H1 (cell line): ENCODE measurements at regions not wholly inside any gene's neighbourhood (a gene's known extent, or its start where the extent isn't known, plus 50 kb on each side); places are given as distances from the start of the nearest gene placed in this dataset.

Experiments used
- CTCF ChIA-PET: fragments of 300-600 bp; sonication (Branson Sonifier 250); formaldehyde crosslinking; loops from one replicate; lab custom pipeline; 2021; ENCODE audit not compliant: partially characterized antibody; lab: Charles Lee
- POLR2A ChIA-PET: fragments of 300-600 bp; sonication (Branson Sonifier 250); formaldehyde crosslinking; loops from one replicate; lab custom pipeline; 2021; ENCODE audit warnings: inconsistent platforms; ENCODE audit not compliant: partially characterized antibody; lab: Charles Lee
- DNase-seq, 2 experiments: peaks; one replicate each; pipeline versions ENCODE4 v3.0.0 to v3.0.0-alpha.2; 2010 to 2022; ENCODE audit warnings: low spot score in 2 of 2, low read depth in 1 of 2, mixed read lengths in 1 of 2
- FAIRE-seq: peaks from 2 replicates; lab custom pipeline; 2011; peaks lifted over from hg19 to GRCh38; lab: Jason Lieb, UNC
- H2AFZ ChIP-seq: 2 replicates; pipeline ENCODE4 v1.8.1; 2012; ENCODE audit warnings: low read length, inconsistent platforms
- H2AK5ac ChIP-seq: 2 replicates; pipeline ENCODE4 v1.6.1; 2013; ENCODE audit warnings: low read depth, low read length
- H2BK120ac ChIP-seq: replicated peaks from 2 replicates; pipeline ENCODE3; 2013; ENCODE audit warnings: low read depth, low read length, inconsistent platforms
- H2BK12ac ChIP-seq: 2 replicates; pipeline ENCODE4 v1.6.1; 2013; ENCODE audit warnings: low read depth, low read length
- H2BK15ac ChIP-seq: 2 replicates; pipeline ENCODE4 v1.6.1; 2013; ENCODE audit warnings: low read length
- H2BK20ac ChIP-seq: 2 replicates; pipeline ENCODE4 v1.6.1; 2013; ENCODE audit warnings: low read length
- H2BK5ac ChIP-seq: 2 replicates; pipeline ENCODE4 v1.6.1; 2013; ENCODE audit warnings: low read depth, low read length
- H3K14ac ChIP-seq: 2 replicates; pipeline ENCODE4 v1.6.1; 2013; ENCODE audit warnings: inconsistent platforms; ENCODE audit not compliant: insufficient read length
- H3K18ac ChIP-seq: 2 replicates; pipeline ENCODE4 v1.6.1; 2013; ENCODE audit warnings: low read length; ENCODE audit errors: extremely low read depth
- H3K23ac ChIP-seq: 2 replicates; pipeline ENCODE4 v1.6.1; 2013; ENCODE audit warnings: inconsistent platforms; ENCODE audit not compliant: insufficient read length
- H3K23me2 ChIP-seq: 2 replicates; pipeline ENCODE4 v1.6.1; 2013; ENCODE audit warnings: low read depth, low read length
- H3K27ac ChIP-seq: 2 replicates; pipeline ENCODE4 v1.6.1; 2011; ENCODE audit warnings: low read depth, low read length, inconsistent platforms
- H3K27me3 ChIP-seq, 4 experiments: replicated peaks in 1 of 4; 1 replicate in 1 of 4; 2 replicates in 3 of 4; pipeline versions ENCODE4 v1.6.1 to v1.8.1; 2011 to 2013; ENCODE audit warnings: low read length in 3 of 4, mild to moderate bottlenecking in 3 of 4, inconsistent platforms in 2 of 4, mixed read lengths in 2 of 4, moderate library complexity in 1 of 4; ENCODE audit not compliant: control insufficient read depth in 3 of 4, insufficient read depth in 3 of 4; ENCODE audit errors: extremely low read depth in 1 of 4
- H3K36me3 ChIP-seq, 4 experiments: 2 replicates each; pipeline versions ENCODE4 v1.6.1 to v1.8.1; 2011 to 2013; ENCODE audit warnings: mild to moderate bottlenecking in 4 of 4, low read length in 3 of 4, moderate library complexity in 2 of 4, control low read depth in 1 of 4, inconsistent platforms in 1 of 4; ENCODE audit not compliant: insufficient read depth in 4 of 4, control insufficient read depth in 2 of 4
- H3K4ac ChIP-seq: replicated peaks from 2 replicates; pipeline ENCODE3; 2013; ENCODE audit warnings: low read length, low read depth, mixed read lengths, inconsistent platforms; ENCODE audit not compliant: insufficient read length
- H3K4me1 ChIP-seq, 4 experiments: replicated peaks in 1 of 4; 1 replicate in 1 of 4; 2 replicates in 3 of 4; pipeline versions ENCODE4 v1.6.1 to v1.8.1; 2011 to 2013; ENCODE audit warnings: low read length in 3 of 4, inconsistent platforms in 2 of 4, mixed read lengths in 1 of 4; ENCODE audit not compliant: insufficient read depth in 4 of 4, control insufficient read depth in 3 of 4
- H3K4me2 ChIP-seq, 2 experiments: 2 replicates each; pipeline versions ENCODE4 v1.6.1 to v1.8.1; 2011 to 2013; ENCODE audit warnings: low read depth in 2 of 2, low read length in 2 of 2, control low read depth in 1 of 2, inconsistent platforms in 1 of 2, mild to moderate bottlenecking in 1 of 2; ENCODE audit not compliant: insufficient read depth in 1 of 2
- H3K4me3 ChIP-seq, 4 experiments: fragments of 200-600, 300-600 bp in 1 of 4; sonication (generic), shearing (Covaris generic), sonication (Bioruptor Twin) in 1 of 4; 2 replicates each; pipeline versions ENCODE4 v1.5.1 to v1.8.1; 2011 to 2016; ENCODE audit warnings: low read length in 4 of 4, low read depth in 3 of 4, control low read depth in 2 of 4, inconsistent platforms in 2 of 4, mild to moderate bottlenecking in 2 of 4, mixed read lengths in 1 of 4, moderate library complexity in 1 of 4; ENCODE audit not compliant: insufficient read depth in 2 of 4; ENCODE audit errors: extremely low read depth in 1 of 4
- H3K56ac ChIP-seq: replicated peaks from 2 replicates; pipeline ENCODE3; 2013; ENCODE audit warnings: low read depth, mild to moderate bottlenecking, mixed read lengths, low read length, inconsistent platforms; ENCODE audit not compliant: insufficient read length
- H3K79me1 ChIP-seq: 2 replicates; pipeline ENCODE4 v1.6.1; 2013; ENCODE audit warnings: low read depth, low read length, control low read depth
- H3K79me2 ChIP-seq, 2 experiments: 2 replicates each; pipeline versions ENCODE4 v1.6.1 to v1.8.1; 2012 to 2013; ENCODE audit warnings: low read length in 2 of 2, mild to moderate bottlenecking in 2 of 2, inconsistent platforms in 1 of 2; ENCODE audit not compliant: insufficient read depth in 2 of 2, control insufficient read depth in 1 of 2
- H3K9ac ChIP-seq, 4 experiments: replicated peaks in 1 of 4; 1 replicate in 1 of 4; 2 replicates in 3 of 4; pipeline versions ENCODE4 v1.6.1 to v1.8.1; 2011 to 2013; ENCODE audit warnings: low read depth in 3 of 4, low read length in 3 of 4, control low read depth in 2 of 4, mild to moderate bottlenecking in 2 of 4, moderate library complexity in 2 of 4, inconsistent platforms in 1 of 4; ENCODE audit errors: extremely low read depth in 1 of 4
- H3K9me3 ChIP-seq, 2 experiments: 2 replicates each; pipeline versions ENCODE4 v1.6.1 to v1.8.1; 2012 to 2013; ENCODE audit warnings: mild to moderate bottlenecking in 2 of 2, moderate library complexity in 2 of 2, control low read depth in 1 of 2, inconsistent platforms in 1 of 2, low read depth in 1 of 2, low read length in 1 of 2, mixed read lengths in 1 of 2; ENCODE audit not compliant: insufficient read depth in 2 of 2
- H4K20me1 ChIP-seq, 2 experiments: replicated peaks in 1 of 2; 2 replicates each; pipeline versions ENCODE3 to v1.8.1; 2011 to 2013; ENCODE audit warnings: inconsistent platforms in 2 of 2, low read length in 2 of 2, mild to moderate bottlenecking in 1 of 2; ENCODE audit not compliant: insufficient read depth in 2 of 2, control insufficient read depth in 1 of 2
- H4K5ac ChIP-seq: 2 replicates; pipeline ENCODE4 v1.6.1; 2013; ENCODE audit warnings: low read length, low read depth, mixed read lengths, inconsistent platforms; ENCODE audit not compliant: insufficient read length
- H4K8ac ChIP-seq: 2 replicates; pipeline ENCODE4 v1.8.0; 2013; ENCODE audit warnings: mild to moderate bottlenecking, moderate library complexity, low read length, inconsistent platforms; ENCODE audit not compliant: insufficient read depth; ENCODE audit errors: extremely low read depth
- H4K91ac ChIP-seq: replicated peaks from 2 replicates; pipeline ENCODE3; 2013; ENCODE audit warnings: low read length, mixed read lengths, inconsistent platforms; ENCODE audit not compliant: insufficient read length
- CEBPB ChIP-seq: IDR thresholded peaks from 2 replicates; pipeline ENCODE4 v1.6.1; 2012; ENCODE audit warnings: low read depth, low read length
- WGBS, 2 experiments: shearing (Covaris generic) in 1 of 2; methylation state at CpG; one replicate each; pipeline versions ENCODE4 v1.1.6 to v1.1.7; 2013 to 2015; ENCODE audit warnings: low lambda C conversion rate in 2 of 2, mixed read lengths in 2 of 2, inconsistent platforms in 1 of 2, low coverage in 1 of 2, missing lambda C conversion rate in 1 of 2; ENCODE audit not compliant: insufficient replicate concordance in 2 of 2, insufficient coverage in 1 of 2, insufficient read length in 1 of 2; ENCODE audit errors: extremely low coverage in 1 of 2, missing lambda C conversion rate in 1 of 2; 5-methylcytosine and 5-hydroxymethylcytosine counted together

- WGBS, 2 experiments, result 90% methylated on average over 2 of the region's 2 CpGs; no CpG with 5 or more reads in 1 of the 2 experiments
- H2BK15ac ChIP-seq, result no peak overlapping the region
- no peak overlapping the region for H3K4me2 ChIP-seq
- H3K9ac ChIP-seq, result no peak overlapping the region
- no peak overlapping the region for H3K23ac ChIP-seq
- no peak overlapping the region for H4K5ac ChIP-seq
- DNase-seq, result no peak
- H3K4me3 ChIP-seq, result no peak overlapping the region
- no peaks in the 10 kb centered on the region for H3K79me1 ChIP-seq
- ChIA-PET CTCF (interaction anchor here (1.2 kb wide), 1 partner anchor 192 kb away, joined by 3 read pairs; no protein-coding TSS in a partner anchor), POLR2A (no interaction called here)
- no peak overlapping the region for H3K56ac ChIP-seq
- no peaks in the 10 kb centered on the region for H3K27me3 ChIP-seq
- no peak overlapping the region for H4K8ac ChIP-seq
- H2BK120ac ChIP-seq, result no peak overlapping the region
- no peak overlapping the region for H4K91ac ChIP-seq
- H2AFZ ChIP-seq, result 0 out of 2 replicates have a peak overlapping the region, but pooled peaks have one; percentile 25
- H3K14ac ChIP-seq, result no peak overlapping the region
- no peak for FAIRE-seq
- no peaks in the 10 kb centered on the region for H3K79me2 ChIP-seq
- no peaks in the 10 kb centered on the region for H3K4me1 ChIP-seq
- no peak overlapping the region for H3K27ac ChIP-seq
- H3K4ac ChIP-seq, result no peak overlapping the region
- H2BK5ac ChIP-seq, result no peak overlapping the region
- H3K23me2 ChIP-seq, result no peaks in the 10 kb centered on the region
- no peak overlapping the region for H2AK5ac ChIP-seq
- no peak overlapping the region for H3K18ac ChIP-seq
- H3K36me3 ChIP-seq, result no peaks in the 10 kb centered on the region
- no peak overlapping the region for H2BK20ac ChIP-seq
- no peaks in the 10 kb centered on the region for H4K20me1 ChIP-seq
- peaks cover 0 to 2% of the 10 kb centered on the region in 2 experiments; a peak in 1 of 4 replicates for H3K9me3 ChIP-seq
- no peak overlapping the region for H2BK12ac ChIP-seq
- no peak for TF ChIP-seq CEBPB
These were observed 197.5 kb upstream of the FOXA2 start for GRCh38 chr20:22781869-22782268.
